GM19043 (cell line): ENCODE measurements at regions not wholly inside any gene's neighbourhood (a gene's known extent, or its start where the extent isn't known, plus 50 kb on each side); places are given as distances from the start of the nearest gene placed in this dataset.

Source experiments
- ATAC-seq: cut with Tn5 transposase; IDR thresholded peaks from one replicate; pipeline ENCODE4 v1.9.1; 2021; ENCODE audit warnings: low read depth; ENCODE audit not compliant: unreplicated experiment

- ATAC-seq, result no peak
Observed at GRCh38 chr13:80787604-80788003, 446.7 kb upstream of the SPRY2 start.

- ATAC-seq, result no peak
Observed at GRCh38 chr13:80783926-80784565, 443.1 kb upstream of the SPRY2 start.

GRCh38 chr13:80782441-80782840, 441.5 kb upstream of the SPRY2 start:
- ATAC-seq, result no peak

- ATAC-seq, result no peak
Observed at GRCh38 chr13:80778297-80778696, 437.4 kb upstream of the SPRY2 start.

GRCh38 chr13:80757694-80758093, 416.8 kb upstream of the SPRY2 start:
- no peak for ATAC-seq

GRCh38 chr13:80755910-80756309, 415.0 kb upstream of the SPRY2 start:
- no peak for ATAC-seq

- ATAC-seq, result no peak
Observed at GRCh38 chr13:80754441-80754840, 413.5 kb upstream of the SPRY2 start.

- ATAC-seq, result no peak
Observed at GRCh38 chr13:80753866-80754265, 412.9 kb upstream of the SPRY2 start.

- no peak for ATAC-seq
Observed at GRCh38 chr13:80751854-80752253, 410.9 kb upstream of the SPRY2 start.

GRCh38 chr13:80744147-80744914, 403.4 kb upstream of the SPRY2 start:
- ATAC-seq, result no peak

GRCh38 chr13:80742033-80742432, 401.1 kb upstream of the SPRY2 start:
- ATAC-seq, result no peak

- ATAC-seq, result no peak
Observed at GRCh38 chr13:80740071-80740470, 399.1 kb upstream of the SPRY2 start.

GRCh38 chr13:80737513-80737912, 396.6 kb upstream of the SPRY2 start:
- ATAC-seq, result no peak

- ATAC-seq, result no peak
Observed at GRCh38 chr13:80727321-80727975, 386.5 kb upstream of the SPRY2 start.

- ATAC-seq, result no peak
Observed at GRCh38 chr13:80726868-80727267, 385.9 kb upstream of the SPRY2 start.

- ATAC-seq, result no peak
Observed at GRCh38 chr13:80721689-80722088, 380.8 kb upstream of the SPRY2 start.

GRCh38 chr13:80718970-80719369, 378.0 kb upstream of the SPRY2 start:
- ATAC-seq, result no peak

- ATAC-seq, result no peak
Observed at GRCh38 chr13:80717776-80718175, 376.9 kb upstream of the SPRY2 start.

GRCh38 chr13:80716610-80717081, 375.7 kb upstream of the SPRY2 start:
- no peak for ATAC-seq

- ATAC-seq, result no peak
Observed at GRCh38 chr13:80712026-80712425, 371.1 kb upstream of the SPRY2 start.

GRCh38 chr13:80708791-80709190, 367.9 kb upstream of the SPRY2 start:
- no peak for ATAC-seq
